ENCODE measurements at regions not wholly inside any gene's neighbourhood (a gene's known extent, or its start where the extent isn't known, plus 50 kb on each side); places are given as distances from the start of the nearest gene placed in this dataset.

DNA sequence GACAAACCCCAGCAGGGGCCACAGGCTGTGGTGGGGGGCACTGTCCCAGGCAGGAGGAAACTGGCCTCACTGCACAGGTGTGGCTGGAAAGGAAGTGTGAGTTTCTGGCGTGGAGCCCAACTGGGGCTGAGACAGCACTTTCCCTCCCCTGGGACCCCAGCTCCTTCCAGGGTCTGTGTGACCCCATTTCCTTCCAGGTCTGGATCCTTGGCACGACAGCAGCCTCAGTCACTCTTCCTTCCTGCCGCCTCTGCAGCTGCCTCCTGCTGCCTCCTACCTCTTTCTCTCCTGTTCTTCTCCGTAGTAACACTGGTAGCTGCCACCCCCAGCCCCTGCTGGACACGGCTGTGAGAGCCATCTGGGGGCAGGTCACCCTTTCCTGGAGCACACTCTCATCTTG, 88.0 kb downstream of the SIK1 start:
- no peak for TF ChIP-seq SP1 (IDR thresholded peaks at IDR 0.05)
- TF ChIP-seq FOXA1 (IDR thresholded peaks at IDR 0.05): no peak
- no peak for TF ChIP-seq LEF1 (IDR thresholded peaks at IDR 0.05; ENCODE audit: borderline replicate concordance)
- no peak for TF ChIP-seq HDGF (IDR thresholded peaks at IDR 0.05; ENCODE audit: borderline replicate concordance)
- no peak for TF ChIP-seq L3MBTL2 (conservative IDR thresholded peaks at IDR 0.05)
- TF ChIP-seq TARDBP (IDR thresholded peaks at IDR 0.05): no peak

Measured in HEK293T (cell line).